ENCODE measurements at regions not wholly inside any gene's neighbourhood (a gene's known extent, or its start where the extent isn't known, plus 50 kb on each side); places are given as distances from the start of the nearest gene placed in this dataset.

- DNase-seq = no peak
- Mint-ChIP-seq H3K36me3 (ENCODE audit: insufficient read depth) (peaks cover 3% of the 10 kb centered on the region), H3K27me3 (peaks cover 7 to 12% of the 10 kb centered on the region in 2 donors), H3K4me3 (no peak overlapping the region), H3K4me1 (ENCODE audit: low read depth in 2 of 2) (peaks cover 0 to 2% of the 10 kb centered on the region in 2 donors), H3K9me3 (no peaks in the 10 kb centered on the region), H3K27ac (no peak overlapping the region)
- ATAC-seq (replicated peaks) = no peak
Measured at GRCh38 chr9:109953813-109954497, 174.0 kb downstream of the PALM2AKAP2 start.

- ATAC-seq (replicated peaks) (no peak), DNase-seq (no peak)
- H3K4me1 Mint-ChIP-seq (ENCODE audit: low read depth in 2 of 2) = no peaks in the 10 kb centered on the region
- no peak overlapping the region for H3K27ac Mint-ChIP-seq
- H3K36me3 Mint-ChIP-seq (ENCODE audit: insufficient read depth) = no peaks in the 10 kb centered on the region
- peaks cover 12% of the 10 kb centered on the region in 2 donors for H3K27me3 Mint-ChIP-seq
- H3K9me3 Mint-ChIP-seq = no peaks in the 10 kb centered on the region
- no peak overlapping the region for H3K4me3 Mint-ChIP-seq
Measured at GRCh38 chr9:109956717-109957440, 176.9 kb downstream of the PALM2AKAP2 start.

DNA sequence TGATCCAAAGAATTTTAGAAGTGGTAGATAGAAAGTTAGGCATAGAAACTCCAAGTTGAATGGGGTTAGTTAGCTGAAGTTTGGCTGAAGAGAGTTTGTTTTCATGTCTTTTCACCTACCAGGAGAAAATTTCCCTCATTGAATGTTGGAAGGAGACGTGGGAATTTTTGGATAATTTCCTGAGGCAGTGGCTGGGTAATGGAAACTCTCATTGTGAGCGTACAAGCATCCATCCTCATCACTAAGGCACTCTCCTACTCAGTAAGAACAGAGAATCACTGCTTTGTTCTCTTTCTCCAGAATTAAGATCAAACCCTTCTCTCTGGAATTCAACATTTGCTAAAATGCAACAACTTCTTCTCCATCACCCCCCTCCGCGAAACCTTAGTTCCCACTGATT is 179.7 kb downstream of the PALM2AKAP2 start:
- Mint-ChIP-seq H3K36me3 (ENCODE audit: insufficient read depth) (no peaks in the 10 kb centered on the region), H3K4me1 (ENCODE audit: low read depth in 2 of 2) (no peaks in the 10 kb centered on the region), H3K4me3 (no peak overlapping the region), H3K27me3 (peaks cover 12% of the 10 kb centered on the region in 2 donors), H3K9me3 (no peaks in the 10 kb centered on the region), H3K27ac (no peak overlapping the region)
- no peak for DNase-seq
- ATAC-seq (replicated peaks) = no peak

DNA sequence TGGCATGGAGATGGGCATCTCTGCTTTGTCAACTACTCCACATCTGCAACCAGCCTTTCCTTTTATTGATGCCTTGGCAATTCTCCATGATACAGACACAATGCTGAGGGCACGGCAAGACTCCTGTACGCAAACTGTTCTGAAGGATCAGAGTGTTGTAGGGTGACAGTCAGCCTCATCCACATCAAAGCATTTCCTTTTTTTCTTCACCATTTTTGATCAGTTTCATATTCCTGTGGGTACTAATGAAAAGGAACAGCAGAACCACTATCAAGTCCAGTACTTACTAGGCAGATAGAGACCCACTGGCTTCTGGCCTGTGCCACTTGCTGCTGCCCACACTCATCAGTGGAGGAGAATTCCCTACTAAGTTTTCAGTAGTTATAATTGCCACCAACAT is 181.6 kb downstream of the PALM2AKAP2 start:
- DNase-seq = no peak
- ATAC-seq (replicated peaks) = no peak

DNA sequence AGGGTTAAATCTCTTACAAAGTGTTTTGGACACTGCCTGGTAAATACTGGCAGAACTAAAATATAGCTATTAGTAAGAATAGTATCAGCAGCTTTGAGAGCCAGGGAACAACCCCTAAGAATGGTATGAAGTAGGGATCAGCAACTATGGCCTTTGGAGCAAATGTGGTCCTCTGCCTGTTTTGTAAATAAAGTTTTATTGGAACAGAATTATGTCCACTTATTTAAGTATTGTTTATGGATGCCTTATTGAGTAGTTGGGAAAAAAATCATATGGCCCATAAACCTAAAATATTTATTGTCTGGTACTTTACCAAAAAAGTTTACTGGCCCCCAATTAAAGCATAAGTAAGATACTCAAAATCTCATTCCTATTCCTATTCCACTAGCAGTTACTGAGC is 182.2 kb downstream of the PALM2AKAP2 start:
- Mint-ChIP-seq H3K9me3 (no peaks in the 10 kb centered on the region), H3K4me1 (ENCODE audit: low read depth in 2 of 2) (no peaks in the 10 kb centered on the region), H3K36me3 (ENCODE audit: insufficient read depth) (no peaks in the 10 kb centered on the region), H3K27me3 (peaks cover 5 to 6% of the 10 kb centered on the region in 2 donors), H3K4me3 (no peak overlapping the region), H3K27ac (no peak overlapping the region)
- DNase-seq (no peak), ATAC-seq (replicated peaks) (no peak)

More for the DNA sequence above, 181.6 kb downstream of the PALM2AKAP2 start:
- Mint-ChIP-seq H3K27ac (no peak overlapping the region), H3K27me3 (peaks cover 10 to 11% of the 10 kb centered on the region in 2 donors), H3K36me3 (ENCODE audit: insufficient read depth) (no peaks in the 10 kb centered on the region), H3K4me3 (no peak overlapping the region), H3K4me1 (ENCODE audit: low read depth in 2 of 2) (no peaks in the 10 kb centered on the region), H3K9me3 (no peaks in the 10 kb centered on the region)

DNA sequence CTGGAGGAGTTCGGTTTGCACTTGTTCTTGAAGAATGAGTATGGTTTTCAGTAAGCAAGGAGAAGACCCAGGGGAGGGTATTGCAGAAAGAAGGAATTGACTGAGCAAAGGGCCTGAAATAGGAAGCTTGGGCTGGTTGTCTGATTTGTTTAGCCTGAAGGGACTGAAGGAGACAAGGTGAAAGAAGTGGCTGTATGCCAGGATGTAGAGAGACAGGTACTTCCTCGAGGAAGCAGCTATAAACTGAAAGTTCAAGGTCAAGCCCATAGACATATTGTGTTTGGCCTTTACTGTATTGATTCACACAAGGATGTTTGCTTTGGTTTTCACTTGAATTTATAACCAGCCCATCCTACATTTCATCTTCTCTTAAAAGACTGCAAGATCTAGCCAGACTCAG is 183.1 kb downstream of the PALM2AKAP2 start:
- Mint-ChIP-seq H3K36me3 (ENCODE audit: insufficient read depth) (no peaks in the 10 kb centered on the region), H3K9me3 (no peaks in the 10 kb centered on the region), H3K27ac (no peak overlapping the region), H3K4me1 (ENCODE audit: low read depth in 2 of 2) (no peaks in the 10 kb centered on the region), H3K4me3 (no peak overlapping the region), H3K27me3 (peaks cover 0 to 6% of the 10 kb centered on the region in 2 donors)
- no peak for DNase-seq
- ATAC-seq (replicated peaks) = no peak

DNA sequence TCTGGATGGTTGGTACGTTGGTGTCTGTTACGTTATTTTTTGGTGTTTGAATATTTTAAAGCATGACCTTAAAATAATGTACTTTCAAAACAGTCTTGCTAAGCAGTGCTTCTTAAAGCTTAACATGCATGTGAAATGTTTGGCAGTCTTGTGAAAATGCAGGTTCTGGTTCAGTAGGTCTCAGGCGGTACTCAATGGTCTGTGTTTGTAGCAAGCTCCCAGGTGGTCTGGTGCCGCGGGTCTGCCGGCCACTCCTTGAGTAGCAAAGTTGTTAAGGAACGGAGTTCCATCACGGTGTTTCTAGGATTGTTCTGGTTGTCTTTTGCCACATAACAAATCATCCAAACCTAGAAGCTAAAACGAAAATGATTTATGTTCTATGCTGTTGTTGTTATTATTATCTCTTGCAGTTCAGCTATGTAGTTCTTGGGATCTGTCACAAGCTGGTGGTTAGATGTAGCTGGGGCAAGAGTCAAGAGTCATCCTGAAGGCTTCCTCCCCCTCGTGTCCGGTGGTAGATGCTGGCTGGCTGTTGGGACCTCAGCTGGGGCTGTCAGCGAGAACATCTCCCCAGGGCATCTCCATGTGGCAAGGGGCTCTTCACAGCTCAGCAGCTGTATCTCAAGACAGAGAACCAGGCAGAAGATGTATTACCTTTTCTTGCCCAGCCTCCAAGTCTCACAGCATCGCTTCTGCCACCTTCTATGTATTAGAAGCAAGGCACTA is 186.8 kb downstream of the PALM2AKAP2 start:
- no peak overlapping the region for H3K27ac Mint-ChIP-seq
- no peak overlapping the region for H3K4me3 Mint-ChIP-seq
- no peaks in the 10 kb centered on the region for H3K36me3 Mint-ChIP-seq (ENCODE audit: insufficient read depth)
- no peak for DNase-seq
- ATAC-seq (replicated peaks) = no peak
- H3K27me3 Mint-ChIP-seq = peaks cover 0 to 5% of the 10 kb centered on the region in 2 donors
- no peaks in the 10 kb centered on the region for H3K9me3 Mint-ChIP-seq
- H3K4me1 Mint-ChIP-seq (ENCODE audit: low read depth in 2 of 2) = no peaks in the 10 kb centered on the region

DNA sequence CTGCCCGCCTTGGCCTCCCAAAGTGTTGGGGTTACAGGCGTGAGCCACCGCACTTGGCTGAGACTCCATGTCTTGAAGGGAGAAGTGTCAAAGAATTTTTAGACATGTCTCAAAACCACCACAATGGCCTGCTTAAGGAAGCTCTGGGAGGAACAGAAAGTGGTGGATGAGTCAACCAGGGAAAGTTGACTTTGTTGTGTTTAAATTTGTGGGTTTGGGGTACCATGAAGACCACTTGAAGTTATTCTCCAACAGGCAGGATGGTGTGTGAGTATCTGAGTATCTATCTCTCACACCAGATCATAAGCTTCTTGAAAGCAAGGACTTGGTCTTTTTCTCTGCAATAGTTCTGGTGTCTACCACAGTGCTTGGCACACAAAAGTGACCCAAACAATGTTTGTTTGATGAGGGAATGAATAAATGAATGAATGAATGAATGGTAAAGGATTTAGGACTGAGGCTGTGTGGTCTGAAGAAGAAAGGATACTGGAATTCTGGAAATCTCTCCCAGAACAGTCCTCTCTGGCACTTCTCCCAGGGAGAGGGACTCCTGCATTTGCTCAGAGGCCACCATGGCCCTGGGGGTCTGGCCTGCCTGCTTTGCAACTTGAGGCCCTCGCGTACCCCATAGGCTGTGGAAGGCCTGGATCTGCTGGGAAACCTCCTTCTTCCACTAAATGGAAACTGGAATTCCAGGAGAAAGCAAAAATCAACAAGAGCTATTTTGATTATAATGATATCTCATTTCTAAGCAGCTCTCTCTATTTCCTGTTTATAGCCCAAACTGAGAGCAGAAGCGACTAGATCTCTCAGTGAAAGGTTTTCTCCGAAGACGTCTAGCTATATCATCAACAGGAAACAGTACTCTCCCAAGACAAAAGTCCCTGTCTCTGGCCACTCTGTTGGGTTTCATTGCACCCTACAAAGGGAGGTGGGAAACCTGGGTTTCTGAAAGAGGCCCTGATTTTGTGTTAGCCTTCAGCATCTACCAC is 187.9 kb downstream of the PALM2AKAP2 start:
- Mint-ChIP-seq H3K27me3 (peaks cover 0 to 10% of the 10 kb centered on the region in 2 donors), H3K36me3 (ENCODE audit: insufficient read depth) (no peaks in the 10 kb centered on the region), H3K9me3 (no peaks in the 10 kb centered on the region), H3K4me1 (ENCODE audit: low read depth in 2 of 2) (peaks cover 0 to 2% of the 10 kb centered on the region in 2 donors), H3K27ac (peak overlapping the region in 1 of 2 donors; percentile 7), H3K4me3 (no peak overlapping the region)
- no peak for ATAC-seq (replicated peaks)
- DNase-seq = no peak

- no peaks in the 10 kb centered on the region for H3K36me3 Mint-ChIP-seq (ENCODE audit: insufficient read depth)
- H3K9me3 Mint-ChIP-seq = no peaks in the 10 kb centered on the region
- H3K27ac Mint-ChIP-seq = no peak overlapping the region
- H3K27me3 Mint-ChIP-seq = peaks cover 0 to 10% of the 10 kb centered on the region in 2 donors
- ATAC-seq (replicated peaks) (no peak), DNase-seq (no peak)
- peaks cover 0 to 5% of the 10 kb centered on the region in 2 donors for H3K4me1 Mint-ChIP-seq (ENCODE audit: low read depth in 2 of 2)
- no peak overlapping the region for H3K4me3 Mint-ChIP-seq
Measured at GRCh38 chr9:109969011-109969410, 189.0 kb downstream of the PALM2AKAP2 start.

DNA sequence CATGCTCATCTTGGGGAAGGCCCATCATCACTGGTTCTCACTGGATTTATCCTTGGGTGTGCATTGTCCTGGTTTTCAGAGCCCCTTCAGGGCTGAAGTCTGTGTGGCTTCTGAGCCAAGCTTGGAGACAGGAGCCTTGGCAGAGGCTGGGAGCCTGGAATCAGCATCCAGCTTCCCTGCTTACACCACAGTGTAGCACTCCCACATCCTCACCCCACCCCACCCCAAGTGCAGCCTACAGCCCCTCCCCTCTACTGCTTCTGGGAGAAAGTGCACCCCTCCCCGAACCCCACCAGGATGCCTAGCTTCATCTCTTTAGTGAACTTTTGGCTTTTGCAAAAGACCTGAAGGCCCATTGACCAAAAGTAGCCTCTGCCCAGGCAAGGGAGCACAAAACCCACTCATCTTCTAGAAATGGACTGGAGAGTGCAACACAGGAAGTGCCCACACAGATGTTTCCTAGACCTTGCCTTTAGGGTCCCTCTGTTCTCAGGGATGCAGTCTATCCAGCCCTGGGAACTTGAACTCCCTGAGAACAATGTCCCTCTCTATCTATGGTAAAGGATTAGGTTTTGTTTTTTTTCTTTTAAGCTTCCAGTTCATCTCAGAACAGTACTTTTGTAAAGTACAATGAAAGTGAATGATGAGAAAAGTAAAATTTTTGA is 189.7 kb downstream of the PALM2AKAP2 start:
- peaks cover 0 to 10% of the 10 kb centered on the region in 2 donors for H3K27me3 Mint-ChIP-seq
- no peak for ATAC-seq (replicated peaks)
- no peak for DNase-seq
- H3K36me3 Mint-ChIP-seq (ENCODE audit: insufficient read depth) = no peaks in the 10 kb centered on the region
- no peak overlapping the region for H3K4me3 Mint-ChIP-seq
- H3K9me3 Mint-ChIP-seq = no peaks in the 10 kb centered on the region
- no peak overlapping the region for H3K27ac Mint-ChIP-seq
- H3K4me1 Mint-ChIP-seq (ENCODE audit: low read depth in 2 of 2) = peaks cover 0 to 7% of the 10 kb centered on the region in 2 donors

GRCh38 chr9:109971226-109971625 is 191.2 kb downstream of the PALM2AKAP2 start:
- no peak overlapping the region for H3K4me3 Mint-ChIP-seq
- H3K27ac Mint-ChIP-seq = no peak overlapping the region
- ATAC-seq (replicated peaks) (no peak), DNase-seq (no peak)
- H3K27me3 Mint-ChIP-seq = peaks cover 0 to 10% of the 10 kb centered on the region in 2 donors
- H3K4me1 Mint-ChIP-seq (ENCODE audit: low read depth in 2 of 2) = peaks cover 0 to 7% of the 10 kb centered on the region in 2 donors
- H3K36me3 Mint-ChIP-seq (ENCODE audit: insufficient read depth) = no peaks in the 10 kb centered on the region
- H3K9me3 Mint-ChIP-seq = no peaks in the 10 kb centered on the region

- no peak overlapping the region for H3K4me3 Mint-ChIP-seq
- no peak overlapping the region for H3K27ac Mint-ChIP-seq
- ATAC-seq (replicated peaks) (peak; percentile 54), DNase-seq (no peak)
- H3K9me3 Mint-ChIP-seq = no peaks in the 10 kb centered on the region
- peaks cover 0 to 7% of the 10 kb centered on the region in 2 donors for H3K4me1 Mint-ChIP-seq (ENCODE audit: low read depth in 2 of 2)
- H3K27me3 Mint-ChIP-seq = peaks cover 0 to 10% of the 10 kb centered on the region in 2 donors
- no peaks in the 10 kb centered on the region for H3K36me3 Mint-ChIP-seq (ENCODE audit: insufficient read depth)
Measured at GRCh38 chr9:109972026-109972882, 192.3 kb downstream of the PALM2AKAP2 start.
